ENCODE measurements at regions not wholly inside any gene's neighbourhood (a gene's known extent, or its start where the extent isn't known, plus 50 kb on each side); places are given as distances from the start of the nearest gene placed in this dataset.

- no peaks in the 10 kb centered on the region for H3K36me3 ChIP-seq (ENCODE audit: insufficient read depth, low read length)
- H3K27ac ChIP-seq (ENCODE audit: low read depth in 1 of 2, low read length in 2 of 2) = no peak overlapping the region
- ChIA-PET CTCF (no interaction called here), POLR2A (no interaction called here)
- Mint-ChIP-seq H3K4me1 (ENCODE audit: low read depth) (peaks cover 4% of the 10 kb centered on the region), H3K27ac (no peak overlapping the region), H3K36me3 (ENCODE audit: low read depth) (no peaks in the 10 kb centered on the region), H3K4me3 (no peak overlapping the region), H3K9me3 (no peaks in the 10 kb centered on the region), H3K27me3 (no peaks in the 10 kb centered on the region)
- peaks cover 4% of the 10 kb centered on the region for H3K4me1 ChIP-seq (ENCODE audit: insufficient read depth, low read length)
- DNase-seq = no peak
- TF ChIP-seq, protein P1, sequence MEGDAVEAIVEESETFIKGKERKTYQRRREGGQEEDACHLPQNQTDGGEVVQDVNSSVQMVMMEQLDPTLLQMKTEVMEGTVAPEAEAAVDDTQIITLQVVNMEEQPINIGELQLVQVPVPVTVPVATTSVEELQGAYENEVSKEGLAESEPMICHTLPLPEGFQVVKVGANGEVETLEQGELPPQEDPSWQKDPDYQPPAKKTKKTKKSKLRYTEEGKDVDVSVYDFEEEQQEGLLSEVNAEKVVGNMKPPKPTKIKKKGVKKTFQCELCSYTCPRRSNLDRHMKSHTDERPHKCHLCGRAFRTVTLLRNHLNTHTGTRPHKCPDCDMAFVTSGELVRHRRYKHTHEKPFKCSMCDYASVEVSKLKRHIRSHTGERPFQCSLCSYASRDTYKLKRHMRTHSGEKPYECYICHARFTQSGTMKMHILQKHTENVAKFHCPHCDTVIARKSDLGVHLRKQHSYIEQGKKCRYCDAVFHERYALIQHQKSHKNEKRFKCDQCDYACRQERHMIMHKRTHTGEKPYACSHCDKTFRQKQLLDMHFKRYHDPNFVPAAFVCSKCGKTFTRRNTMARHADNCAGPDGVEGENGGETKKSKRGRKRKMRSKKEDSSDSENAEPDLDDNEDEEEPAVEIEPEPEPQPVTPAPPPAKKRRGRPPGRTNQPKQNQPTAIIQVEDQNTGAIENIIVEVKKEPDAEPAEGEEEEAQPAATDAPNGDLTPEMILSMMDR (IDR thresholded peaks at IDR 0.05) = no peak
- ATAC-seq (ENCODE audit: poor library complexity) = no peak
- no peak overlapping the region for H3K4me3 ChIP-seq (ENCODE audit: low read length)
- H3K9me3 ChIP-seq (ENCODE audit: control insufficient read depth in 1 of 2, insufficient read depth in 1 of 2, low read length in 2 of 2) = peaks cover 0 to under 1% of the 10 kb centered on the region in 2 experiments
- intact Hi-C loops (cut with DNase I, micrococcal nuclease) = no loop called here
- peaks cover 0 to 3% of the 10 kb centered on the region in 2 experiments for H3K27me3 ChIP-seq (ENCODE audit: control insufficient read depth in 1 of 2, insufficient read depth in 2 of 2, low read length in 2 of 2)
Measured at GRCh38 chr17:77726549-77727006, 231.9 kb upstream of the TNRC6C start.

GRCh38 chr17:77727037-77727615 is 231.4 kb upstream of the TNRC6C start:
- Mint-ChIP-seq H3K27ac (no peak overlapping the region), H3K36me3 (ENCODE audit: low read depth) (no peaks in the 10 kb centered on the region), H3K4me3 (no peak overlapping the region), H3K27me3 (no peaks in the 10 kb centered on the region), H3K9me3 (no peaks in the 10 kb centered on the region), H3K4me1 (ENCODE audit: low read depth) (peaks cover 4% of the 10 kb centered on the region)
- peaks cover 0 to 3% of the 10 kb centered on the region in 2 experiments for H3K27me3 ChIP-seq (ENCODE audit: control insufficient read depth in 1 of 2, insufficient read depth in 2 of 2, low read length in 2 of 2)
- H3K27ac ChIP-seq (ENCODE audit: low read depth in 1 of 2, low read length in 2 of 2) = no peak overlapping the region
- H3K9me3 ChIP-seq (ENCODE audit: control insufficient read depth in 1 of 2, insufficient read depth in 1 of 2, low read length in 2 of 2) = peaks cover 0 to 4% of the 10 kb centered on the region in 2 experiments
- H3K4me1 ChIP-seq (ENCODE audit: insufficient read depth, low read length) = peaks cover 4% of the 10 kb centered on the region
- H3K36me3 ChIP-seq (ENCODE audit: insufficient read depth, low read length) = no peaks in the 10 kb centered on the region
- DNase-seq (no peak), ATAC-seq (ENCODE audit: poor library complexity) (no peak)
- intact Hi-C loops (cut with DNase I, micrococcal nuclease) = no loop called here
- ChIA-PET CTCF (no interaction called here), POLR2A (no interaction called here)
- TF ChIP-seq, protein P1 (IDR thresholded peaks at IDR 0.05) = no peak
- H3K4me3 ChIP-seq (ENCODE audit: low read length) = no peak overlapping the region

DNA sequence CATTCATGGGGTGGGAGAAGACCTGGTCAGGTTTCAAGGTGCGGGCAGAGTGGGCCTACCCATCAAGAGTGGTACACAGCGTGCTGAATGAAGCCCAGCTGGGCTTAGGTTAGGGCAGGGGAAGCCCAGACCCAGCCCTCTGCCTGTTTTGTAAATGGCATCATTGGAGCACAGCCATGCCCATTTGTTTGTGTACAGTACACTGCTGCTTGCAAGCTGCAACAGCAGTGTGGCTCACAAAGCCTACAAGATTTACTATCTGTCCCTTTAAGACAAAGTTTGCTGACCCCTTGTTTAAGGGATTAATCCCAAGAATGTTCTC is 230.1 kb upstream of the TNRC6C start:
- ChIA-PET CTCF (no interaction called here), POLR2A (no interaction called here)
- ATAC-seq (ENCODE audit: poor library complexity) = no peak
- no peak overlapping the region for H3K4me3 Mint-ChIP-seq
- intact Hi-C loops (cut with DNase I, micrococcal nuclease) = no loop called here
- Histone ChIP-seq H3K27ac (ENCODE audit: low read depth in 1 of 2, low read length in 2 of 2) (no peak overlapping the region), H3K36me3 (ENCODE audit: insufficient read depth, low read length) (no peaks in the 10 kb centered on the region), H3K27me3 (ENCODE audit: control insufficient read depth in 1 of 2, insufficient read depth in 2 of 2, low read length in 2 of 2) (peaks cover 0 to 3% of the 10 kb centered on the region in 2 experiments), H3K4me3 (ENCODE audit: low read length) (no peak overlapping the region), H3K4me1 (ENCODE audit: insufficient read depth, low read length) (peaks cover 4% of the 10 kb centered on the region), H3K9me3 (ENCODE audit: control insufficient read depth in 1 of 2, insufficient read depth in 1 of 2, low read length in 2 of 2) (peaks cover 0 to 4% of the 10 kb centered on the region in 2 experiments)
- TF ChIP-seq, protein P1 (IDR thresholded peaks at IDR 0.05) = no peak
- no peak overlapping the region for H3K27ac Mint-ChIP-seq
- peaks cover 10% of the 10 kb centered on the region for H3K27me3 Mint-ChIP-seq
- no peaks in the 10 kb centered on the region for H3K36me3 Mint-ChIP-seq (ENCODE audit: low read depth)
- DNase-seq = no peak
- peaks cover 7% of the 10 kb centered on the region for H3K9me3 Mint-ChIP-seq
- H3K4me1 Mint-ChIP-seq (ENCODE audit: low read depth) = peaks cover 4% of the 10 kb centered on the region
